Hippocampal formation (tissue), 2 donors: ENCODE measurements at regions not wholly inside any gene's neighbourhood (a gene's known extent, or its start where the extent isn't known, plus 50 kb on each side); places are given as distances from the start of the nearest gene placed in this dataset.
"Not testable (repeated sequence)": the region's sequence is repeated elsewhere in the genome, so short reads cannot be mapped to it uniquely, and the experiment has no call there.

Source experiments
- DNase-seq, 2 donors: peaks; one replicate each; lab custom pipeline; 2025; lab: John Stamatoyannopoulos, UW

- DNase-seq = no peak
These were observed 907.4 kb downstream of the MCTP2 start for GRCh38 chr15:95138604-95139270.

DNA sequence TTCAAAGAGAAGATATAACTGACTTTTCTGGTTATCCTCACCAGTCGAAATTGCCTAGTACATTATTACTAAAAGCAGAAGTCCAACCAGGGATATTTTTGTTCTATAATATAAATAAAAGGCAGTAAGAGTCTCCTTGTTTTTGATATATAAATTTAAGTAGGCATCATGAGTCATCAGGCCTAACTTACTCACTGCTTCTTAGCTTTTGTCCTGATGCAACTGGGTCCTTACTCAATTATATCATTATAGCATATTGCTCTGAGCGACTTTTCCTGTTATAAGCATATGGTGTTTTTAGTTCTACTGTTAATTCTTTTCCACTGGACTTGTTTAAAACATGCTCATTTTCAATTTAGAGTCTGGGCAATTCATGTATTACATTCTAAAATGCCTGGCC, 910.1 kb downstream of the MCTP2 start:
- DNase-seq = no peak

GRCh38 chr15:95142531-95142930, 911.2 kb downstream of the MCTP2 start:
- no peak for DNase-seq

- no peak for DNase-seq
These were observed 915.1 kb downstream of the MCTP2 start for GRCh38 chr15:95146481-95146880.

GRCh38 chr15:95148183-95148582, 916.8 kb downstream of the MCTP2 start:
- DNase-seq = no peak

GRCh38 chr15:95149036-95149435, 917.7 kb downstream of the MCTP2 start:
- no peak for DNase-seq

DNA sequence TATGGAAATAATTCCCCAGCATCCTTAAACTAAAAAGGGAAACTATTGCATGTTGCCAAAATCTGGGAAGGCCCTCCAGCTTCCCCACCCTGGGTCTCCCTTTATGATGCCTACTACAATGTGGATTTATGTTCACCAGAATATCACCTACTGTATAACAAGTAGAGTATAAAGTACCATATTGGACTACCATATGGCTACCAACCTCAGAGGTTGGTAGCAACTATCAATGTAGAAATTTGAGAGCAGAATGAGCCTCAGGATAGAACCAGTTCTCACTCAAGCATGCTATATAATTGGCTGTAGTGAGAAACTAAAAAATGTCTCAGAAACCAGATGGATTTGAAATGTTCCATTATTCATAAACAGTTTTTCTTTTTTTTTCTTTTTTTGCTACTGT, 918.4 kb downstream of the MCTP2 start:
- DNase-seq = no peak

DNA sequence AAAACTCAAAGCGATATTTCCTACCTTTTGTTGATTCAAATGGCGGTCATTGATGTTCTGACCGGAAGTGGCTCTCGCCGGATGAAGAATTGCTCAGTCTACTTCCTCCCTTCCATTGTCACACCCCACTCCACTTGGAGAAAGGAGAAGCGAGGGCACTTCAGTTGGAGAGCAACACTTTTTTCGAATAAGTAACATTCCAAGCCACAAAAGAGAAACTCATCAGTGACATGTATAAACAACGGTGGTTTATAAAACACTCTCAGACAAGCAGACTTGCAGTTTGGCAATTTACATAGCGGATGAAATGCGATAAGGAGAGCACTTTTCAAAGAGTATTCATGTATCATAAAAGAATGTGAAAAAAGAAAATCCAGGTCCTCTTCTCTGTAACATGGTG, 919.1 kb downstream of the MCTP2 start:
- DNase-seq = no peak

DNA sequence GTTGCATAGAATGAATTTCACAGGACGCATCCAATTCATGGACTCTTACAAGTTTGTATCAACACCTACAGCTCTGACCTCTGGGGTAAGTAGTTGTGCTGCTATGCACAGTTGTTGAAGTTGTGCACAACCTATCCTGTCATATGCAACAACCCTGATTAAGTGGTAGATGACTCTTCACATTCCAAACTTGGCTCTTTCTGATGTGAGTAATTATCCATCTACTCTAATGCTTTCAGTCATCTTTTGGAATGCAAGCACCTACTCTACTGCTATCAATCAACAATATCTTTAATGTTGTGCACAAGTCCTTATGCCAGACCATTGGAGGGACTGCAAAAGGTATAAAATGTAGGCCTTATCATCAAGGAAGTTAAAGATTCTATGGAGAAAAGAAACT, 921.4 kb downstream of the MCTP2 start:
- no peak for DNase-seq

- DNase-seq = not testable (repeated sequence)
These were observed 921.8 kb downstream of the MCTP2 start for GRCh38 chr15:95153201-95153600.

DNA sequence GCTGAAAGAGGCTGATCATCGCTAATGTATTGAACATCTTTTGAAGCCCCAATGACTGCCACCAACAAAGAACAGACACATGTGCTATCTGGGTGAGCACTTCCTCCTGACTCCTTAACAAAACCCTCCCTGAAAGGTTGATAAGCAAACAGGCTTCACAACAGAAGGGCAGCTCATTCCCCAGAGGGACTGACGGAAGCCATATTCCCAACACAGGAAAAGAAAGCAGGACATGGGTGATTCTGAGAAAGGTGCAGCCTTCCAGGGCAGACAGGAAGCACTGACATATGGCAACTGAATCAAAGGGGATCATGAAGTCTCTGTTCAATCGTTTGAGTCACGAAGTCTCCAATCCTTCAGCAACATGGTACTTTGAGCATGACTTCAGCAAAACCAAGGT, 929.0 kb downstream of the MCTP2 start:
- DNase-seq = no peak

DNA sequence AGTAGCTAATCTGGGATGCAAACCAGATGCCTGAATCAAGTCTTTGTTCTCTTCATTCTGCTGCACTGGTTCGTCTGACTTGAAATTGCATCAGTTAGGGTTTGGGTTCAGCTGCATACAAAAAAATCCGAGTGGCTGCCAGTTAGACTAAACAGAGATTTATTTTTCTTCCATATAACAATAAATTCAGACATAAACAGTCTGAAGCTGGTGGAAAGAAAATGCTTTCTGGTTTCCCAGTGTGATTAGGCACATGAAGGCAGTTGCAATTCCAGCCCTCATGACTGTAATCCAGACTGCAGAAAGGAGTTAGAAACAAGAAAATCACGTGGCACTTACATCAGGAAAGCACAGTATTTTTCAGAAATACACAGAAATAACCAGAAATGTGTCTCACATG, 930.7 kb downstream of the MCTP2 start:
- DNase-seq = no peak

DNA sequence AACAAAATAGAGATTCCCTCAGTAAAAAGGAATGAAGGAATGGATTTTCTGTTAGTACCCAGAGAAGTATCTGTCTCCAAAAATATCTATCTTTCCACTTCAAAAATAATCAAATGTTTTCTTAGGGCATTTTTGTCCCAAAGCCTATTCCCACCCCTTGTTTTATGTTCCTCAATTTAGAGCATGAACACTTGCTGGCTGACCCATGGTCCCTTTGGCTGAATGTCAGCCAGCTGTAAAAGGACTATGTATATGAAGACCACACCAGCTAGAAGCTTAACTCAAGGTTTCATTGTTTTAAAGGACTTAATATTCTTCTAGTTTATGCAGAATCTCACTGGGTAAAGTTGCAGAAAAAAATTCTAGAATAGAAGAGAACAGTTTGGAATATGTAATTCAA, 931.2 kb downstream of the MCTP2 start:
- no peak for DNase-seq

DNA sequence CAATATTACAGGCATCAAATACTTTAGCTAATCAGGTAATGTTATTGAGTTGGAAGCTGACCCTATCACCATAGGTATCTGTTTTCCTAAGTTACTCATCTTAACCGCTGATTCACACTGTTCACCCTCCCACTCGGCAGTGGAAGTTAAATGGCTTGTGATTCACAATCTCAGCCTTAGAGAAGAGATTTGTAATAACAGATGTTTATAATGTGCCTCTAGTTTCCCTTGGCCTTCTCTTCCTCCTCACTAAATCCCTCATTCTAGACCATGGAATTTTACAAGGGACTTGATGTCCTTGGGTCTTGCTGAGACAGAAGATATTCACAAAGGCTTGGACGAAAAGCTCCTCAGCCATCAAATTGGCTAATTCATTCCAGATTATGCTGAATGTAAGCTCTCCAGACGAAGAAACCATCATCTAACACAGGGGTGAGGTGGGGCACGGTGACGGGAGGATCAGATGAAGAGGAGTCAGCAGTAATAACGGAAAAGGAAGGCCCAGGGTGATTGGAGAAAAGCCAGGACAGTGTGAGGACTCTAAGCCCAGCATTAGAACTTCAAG, 931.7 kb downstream of the MCTP2 start:
- DNase-seq = no peak

DNA sequence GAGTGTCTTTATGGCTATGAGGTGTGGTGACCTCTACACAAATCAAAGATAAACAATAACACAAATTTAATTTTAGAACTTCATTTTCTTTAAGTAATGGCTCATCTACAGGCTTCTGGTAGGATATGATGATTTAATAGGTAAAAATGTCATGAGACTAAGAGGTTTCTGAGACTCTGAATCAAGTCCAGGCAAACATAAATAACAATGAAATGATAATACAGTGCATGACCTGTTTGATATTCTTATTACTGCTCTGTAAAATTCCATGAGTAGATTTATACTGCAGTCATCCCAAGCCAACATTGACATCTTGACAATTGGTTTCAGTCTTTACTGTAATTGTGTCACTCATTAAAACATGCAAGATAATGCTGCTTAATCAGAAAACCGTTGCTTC, 936.8 kb downstream of the MCTP2 start:
- DNase-seq = no peak

- no peak for DNase-seq
These were observed 937.6 kb downstream of the MCTP2 start for GRCh38 chr15:95168951-95169431.

DNA sequence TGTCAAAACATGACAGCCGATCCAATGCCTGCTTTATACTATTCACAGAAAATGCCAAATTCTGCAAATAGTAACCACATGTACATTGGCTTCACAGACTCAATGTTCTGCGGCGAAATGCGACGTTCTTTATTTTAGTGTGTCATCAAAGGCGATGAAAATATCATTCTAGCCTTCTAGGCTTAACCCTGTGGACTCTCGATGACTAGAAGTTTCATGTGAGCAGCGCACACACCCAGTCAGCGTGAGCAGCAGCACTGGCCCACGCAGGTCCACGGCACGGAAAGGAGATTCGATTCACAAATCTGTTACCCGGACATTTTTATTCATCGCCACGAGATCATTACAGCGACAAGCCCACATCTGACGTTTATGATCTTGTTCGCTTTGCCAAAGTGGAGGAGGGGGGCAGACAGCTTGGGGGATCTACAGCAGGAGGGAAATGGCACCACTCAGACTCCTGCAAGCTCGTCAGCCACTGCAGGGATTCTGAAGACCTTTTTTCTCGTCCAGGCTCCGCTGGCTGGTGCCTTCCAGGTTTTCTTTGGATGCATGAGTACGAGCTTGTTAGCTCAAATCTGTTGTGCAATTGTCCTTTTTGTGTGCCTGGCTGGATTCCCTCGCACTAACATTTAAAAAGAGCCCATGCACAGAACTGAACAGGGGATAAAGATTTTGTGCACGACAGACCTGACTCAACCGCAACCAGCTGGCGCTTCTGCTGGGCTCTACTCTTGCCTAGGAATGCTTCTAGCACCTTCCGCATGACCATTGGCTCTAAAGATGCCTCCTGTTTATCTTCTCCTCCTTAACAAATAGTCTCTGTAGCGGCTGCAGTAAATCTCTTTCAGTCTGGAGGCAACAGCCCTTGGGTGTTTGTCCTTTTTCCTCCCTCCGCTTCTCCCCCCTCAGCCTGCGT, 938.4 kb downstream of the MCTP2 start:
- no peak for DNase-seq

- no peak for DNase-seq
These were observed 939.4 kb downstream of the MCTP2 start for GRCh38 chr15:95170561-95171380.

- DNase-seq = no peak
These were observed 940.2 kb downstream of the MCTP2 start for GRCh38 chr15:95171564-95171963.

DNA sequence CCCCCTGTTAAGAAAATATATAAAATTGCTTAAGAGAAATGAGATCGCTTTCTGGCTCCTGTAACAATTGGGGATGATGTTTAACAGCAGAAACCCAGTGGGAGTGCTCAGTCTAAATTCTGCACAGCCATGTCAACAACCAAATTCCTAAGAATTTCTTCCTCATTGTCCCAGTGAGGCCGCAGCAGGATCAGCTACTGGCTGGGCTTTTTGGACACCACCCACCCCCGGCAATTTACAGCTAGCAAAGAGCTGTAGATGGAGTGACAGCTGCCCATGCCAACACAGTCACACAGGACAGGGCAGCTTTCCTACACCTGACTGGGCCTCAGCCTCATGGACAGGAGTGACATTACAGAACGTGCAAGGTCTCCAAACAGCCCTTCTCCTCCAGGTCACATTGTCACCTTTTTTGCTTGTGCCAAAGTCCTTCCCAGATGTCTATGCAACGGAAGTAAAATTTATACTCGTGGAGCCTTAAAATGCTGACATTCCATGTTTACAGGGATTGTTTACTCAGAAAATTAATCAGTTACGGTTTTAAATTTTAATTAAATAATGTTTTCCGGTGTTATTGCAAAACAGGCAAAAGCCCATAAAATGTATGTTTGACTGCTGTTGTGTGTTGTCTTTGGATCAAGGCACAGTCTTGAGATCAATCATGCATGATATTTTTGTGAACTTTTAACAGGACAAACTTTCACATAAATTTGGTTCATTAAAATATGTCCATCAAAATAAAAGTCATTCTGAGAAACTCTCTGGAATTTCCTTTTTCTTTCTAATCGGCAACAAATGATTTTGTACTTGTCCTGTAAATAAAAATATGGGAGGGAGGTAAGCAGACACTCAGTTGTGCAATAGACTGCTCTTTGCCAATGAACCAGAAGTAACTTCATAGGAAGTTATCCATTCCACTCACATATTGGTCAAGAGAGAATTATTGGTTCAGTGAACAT, 943.2 kb downstream of the MCTP2 start:
- no peak for DNase-seq
